ENCODE measurements at regions not wholly inside any gene's neighbourhood (a gene's known extent, or its start where the extent isn't known, plus 50 kb on each side); places are given as distances from the start of the nearest gene placed in this dataset.

DNA sequence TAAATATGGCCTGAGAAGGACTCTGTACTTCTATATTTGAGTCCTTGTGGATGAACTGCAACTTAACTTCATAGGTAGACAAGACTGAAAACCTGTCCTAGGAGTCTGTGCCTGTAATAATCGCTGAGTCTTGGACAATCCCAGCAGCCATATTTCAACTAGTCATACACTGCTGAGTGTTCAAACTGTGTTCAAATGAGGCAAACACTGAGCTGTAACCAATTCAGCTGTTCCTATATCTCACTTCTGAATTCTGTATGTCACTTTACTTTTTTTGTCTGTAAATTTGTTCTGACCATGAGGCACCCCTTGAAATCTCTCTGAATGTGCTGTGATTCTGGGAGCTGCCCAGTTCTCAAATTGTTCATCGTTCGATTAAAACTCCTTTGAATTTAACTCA is 72.4 kb downstream of the FOXF2 start:
- Histone ChIP-seq H3K27ac (no peak overlapping the region), H3K4me3 (no peak overlapping the region), H3K4me1 (no peaks in the 10 kb centered on the region), H3K9me3 (no peaks in the 10 kb centered on the region), H3K36me3 (no peaks in the 10 kb centered on the region), H3K27me3 (peaks cover 6% of the 10 kb centered on the region)
- 77 to 97% methylated on average over 3 of the region's 3 CpGs for WGBS, 2 donors (ENCODE audit: low coverage in 1 of 2)
- DNase-seq: no peak
- TF ChIP-seq POLR2A (IDR thresholded peaks at IDR 0.05) (no peak), EP300 (IDR thresholded peaks at IDR 0.05; ENCODE audit: low read depth) (no peak), POLR2AphosphoS5 (IDR thresholded peaks at IDR 0.05) (no peak)
- TF ChIP-seq, protein P1, sequence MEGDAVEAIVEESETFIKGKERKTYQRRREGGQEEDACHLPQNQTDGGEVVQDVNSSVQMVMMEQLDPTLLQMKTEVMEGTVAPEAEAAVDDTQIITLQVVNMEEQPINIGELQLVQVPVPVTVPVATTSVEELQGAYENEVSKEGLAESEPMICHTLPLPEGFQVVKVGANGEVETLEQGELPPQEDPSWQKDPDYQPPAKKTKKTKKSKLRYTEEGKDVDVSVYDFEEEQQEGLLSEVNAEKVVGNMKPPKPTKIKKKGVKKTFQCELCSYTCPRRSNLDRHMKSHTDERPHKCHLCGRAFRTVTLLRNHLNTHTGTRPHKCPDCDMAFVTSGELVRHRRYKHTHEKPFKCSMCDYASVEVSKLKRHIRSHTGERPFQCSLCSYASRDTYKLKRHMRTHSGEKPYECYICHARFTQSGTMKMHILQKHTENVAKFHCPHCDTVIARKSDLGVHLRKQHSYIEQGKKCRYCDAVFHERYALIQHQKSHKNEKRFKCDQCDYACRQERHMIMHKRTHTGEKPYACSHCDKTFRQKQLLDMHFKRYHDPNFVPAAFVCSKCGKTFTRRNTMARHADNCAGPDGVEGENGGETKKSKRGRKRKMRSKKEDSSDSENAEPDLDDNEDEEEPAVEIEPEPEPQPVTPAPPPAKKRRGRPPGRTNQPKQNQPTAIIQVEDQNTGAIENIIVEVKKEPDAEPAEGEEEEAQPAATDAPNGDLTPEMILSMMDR (IDR thresholded peaks at IDR 0.05): no peak
- in situ Hi-C loops (cut with MboI; ENCODE audit: low pct_ligation_motif_present in 1 of 4, low pct_unique_long_range_greater_than_20kb in 1 of 4, low sequenced_read_pairs in 3 of 4): no loop called here
- intact Hi-C loops (cut with DNase I; ENCODE audit: low total_unique reads): no loop called here

DNA sequence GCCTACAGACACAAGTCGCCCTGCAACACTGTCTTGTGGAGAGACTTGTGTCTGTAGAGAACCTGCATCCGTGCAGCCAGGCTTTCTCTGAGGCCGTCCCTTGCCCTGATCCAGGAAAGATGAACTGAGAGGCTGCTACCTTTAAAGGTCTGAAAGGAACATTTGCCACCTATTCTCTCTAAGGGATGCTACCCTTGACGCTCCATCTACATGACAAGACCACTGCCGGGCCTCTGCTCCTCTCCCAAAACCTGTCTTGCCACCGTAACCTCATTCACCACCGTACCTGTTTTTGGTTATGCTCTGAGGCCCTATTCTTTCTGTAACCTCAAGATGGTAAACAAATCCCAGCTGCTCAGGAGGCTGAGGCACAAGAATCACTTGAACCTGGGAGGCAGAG is 73.9 kb downstream of the FOXF2 start:
- TF ChIP-seq POLR2A (IDR thresholded peaks at IDR 0.05): no peak
- no peak for TF ChIP-seq EP300 (IDR thresholded peaks at IDR 0.05; ENCODE audit: low read depth)
- no peak for TF ChIP-seq POLR2AphosphoS5 (IDR thresholded peaks at IDR 0.05)
- TF ChIP-seq, protein P1 (IDR thresholded peaks at IDR 0.05): no peak
- Histone ChIP-seq H3K9me3 (no peaks in the 10 kb centered on the region), H3K27ac (no peak overlapping the region), H3K4me3 (no peak overlapping the region), H3K36me3 (no peaks in the 10 kb centered on the region), H3K27me3 (peaks cover 6% of the 10 kb centered on the region), H3K4me1 (no peaks in the 10 kb centered on the region)
- WGBS, 2 donors (ENCODE audit: low coverage in 1 of 2): 86 to 100% methylated on average over 1 to 7 of the region's 7 CpGs
- in situ Hi-C loops (cut with MboI; ENCODE audit: low pct_ligation_motif_present in 1 of 4, low pct_unique_long_range_greater_than_20kb in 1 of 4, low sequenced_read_pairs in 3 of 4): no loop called here
- no peak for DNase-seq
- intact Hi-C loops (cut with DNase I; ENCODE audit: low total_unique reads): no loop called here

DNA sequence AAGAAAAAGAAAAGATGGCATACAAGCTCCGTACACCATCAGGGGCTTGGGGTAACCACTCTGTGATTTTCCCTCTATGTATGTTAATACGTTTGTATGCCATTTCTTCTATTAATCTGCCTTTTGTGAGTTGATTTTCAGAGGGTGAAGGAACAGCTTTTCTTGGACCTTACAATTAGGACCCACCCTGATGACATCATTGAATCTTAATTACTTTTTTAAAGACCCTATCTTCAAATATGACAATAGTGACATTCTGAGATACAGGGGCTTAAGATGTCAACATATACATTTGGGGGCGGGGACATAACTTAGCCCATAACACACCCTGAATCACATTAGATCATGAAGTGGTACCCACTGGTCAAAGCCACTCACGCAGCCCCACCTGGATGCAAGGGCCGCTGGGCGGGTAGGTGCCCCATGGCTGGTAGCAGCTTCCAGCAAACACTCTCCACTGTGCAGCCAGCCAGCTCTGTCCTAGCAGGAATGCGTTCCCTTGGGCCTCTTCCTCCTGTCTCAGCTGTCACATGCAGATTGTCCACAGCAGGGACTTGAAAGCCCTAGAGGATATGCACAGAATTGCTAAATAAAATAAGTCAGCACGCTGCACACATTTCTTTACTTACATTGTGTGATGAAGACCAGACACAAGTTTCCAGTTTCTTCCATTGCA is 74.5 kb downstream of the FOXF2 start:
- peaks cover 6% of the 10 kb centered on the region for H3K27me3 ChIP-seq
- in situ Hi-C loops (cut with MboI; ENCODE audit: low pct_ligation_motif_present in 1 of 4, low pct_unique_long_range_greater_than_20kb in 1 of 4, low sequenced_read_pairs in 3 of 4) (no loop called here), intact Hi-C loops (cut with DNase I; ENCODE audit: low total_unique reads) (no loop called here)
- no peak overlapping the region for H3K27ac ChIP-seq
- TF ChIP-seq EP300 (IDR thresholded peaks at IDR 0.05; ENCODE audit: low read depth) (no peak), POLR2AphosphoS5 (IDR thresholded peaks at IDR 0.05) (no peak), POLR2A (IDR thresholded peaks at IDR 0.05) (no peak)
- TF ChIP-seq, protein P1 (IDR thresholded peaks at IDR 0.05): no peak
- no peak for DNase-seq
- H3K4me3 ChIP-seq: no peak overlapping the region
- no peaks in the 10 kb centered on the region for H3K4me1 ChIP-seq
- no peaks in the 10 kb centered on the region for H3K36me3 ChIP-seq
- no peaks in the 10 kb centered on the region for H3K9me3 ChIP-seq
- 94 to 97% methylated on average over 3 to 8 of the region's 8 CpGs for WGBS, 2 donors (ENCODE audit: low coverage in 1 of 2)

DNA sequence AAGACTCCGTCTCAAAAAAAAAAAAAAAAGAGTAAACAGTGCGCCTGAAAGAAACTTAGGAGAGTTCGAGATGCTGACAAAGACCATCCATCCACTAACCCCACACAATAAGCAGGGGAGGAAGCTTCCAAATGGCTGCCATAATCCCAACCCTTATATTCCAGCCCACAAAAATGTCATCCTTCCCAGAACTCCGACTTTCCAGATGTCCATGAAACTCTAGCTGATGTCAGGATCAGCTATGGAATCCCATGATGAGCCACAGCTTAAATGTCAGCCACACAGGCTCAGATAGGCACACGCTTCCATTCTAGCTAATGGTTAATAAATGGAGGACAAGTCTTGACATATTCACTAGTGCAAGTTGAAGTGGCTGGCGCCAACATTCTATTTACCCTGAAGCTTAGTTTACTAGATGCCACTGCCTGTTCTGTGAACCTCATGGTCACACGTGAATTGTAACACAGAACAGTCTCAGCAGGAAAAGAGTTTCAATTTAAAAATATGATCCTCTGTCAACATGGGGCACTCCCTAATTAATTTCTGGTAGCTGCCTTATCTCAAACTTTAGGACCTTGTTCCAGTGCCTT is 75.5 kb downstream of the FOXF2 start:
- Histone ChIP-seq H3K9me3 (no peaks in the 10 kb centered on the region), H3K27ac (no peak overlapping the region), H3K36me3 (no peaks in the 10 kb centered on the region), H3K4me3 (no peak overlapping the region), H3K4me1 (no peaks in the 10 kb centered on the region), H3K27me3 (peaks cover 6% of the 10 kb centered on the region)
- TF ChIP-seq POLR2A (IDR thresholded peaks at IDR 0.05) (no peak), EP300 (IDR thresholded peaks at IDR 0.05; ENCODE audit: low read depth) (no peak), POLR2AphosphoS5 (IDR thresholded peaks at IDR 0.05) (no peak)
- TF ChIP-seq, protein P1 (IDR thresholded peaks at IDR 0.05): no peak
- intact Hi-C loops (cut with DNase I; ENCODE audit: low total_unique reads): no loop called here
- in situ Hi-C loops (cut with MboI; ENCODE audit: low pct_ligation_motif_present in 1 of 4, low pct_unique_long_range_greater_than_20kb in 1 of 4, low sequenced_read_pairs in 3 of 4): no loop called here
- no peak for DNase-seq
- WGBS, 2 donors (ENCODE audit: low coverage in 1 of 2): 33 to 82% methylated on average over 1 to 7 of the region's 7 CpGs
